ENCODE measurements at regions not wholly inside any gene's neighbourhood (a gene's known extent, or its start where the extent isn't known, plus 50 kb on each side); places are given as distances from the start of the nearest gene placed in this dataset.

DNA sequence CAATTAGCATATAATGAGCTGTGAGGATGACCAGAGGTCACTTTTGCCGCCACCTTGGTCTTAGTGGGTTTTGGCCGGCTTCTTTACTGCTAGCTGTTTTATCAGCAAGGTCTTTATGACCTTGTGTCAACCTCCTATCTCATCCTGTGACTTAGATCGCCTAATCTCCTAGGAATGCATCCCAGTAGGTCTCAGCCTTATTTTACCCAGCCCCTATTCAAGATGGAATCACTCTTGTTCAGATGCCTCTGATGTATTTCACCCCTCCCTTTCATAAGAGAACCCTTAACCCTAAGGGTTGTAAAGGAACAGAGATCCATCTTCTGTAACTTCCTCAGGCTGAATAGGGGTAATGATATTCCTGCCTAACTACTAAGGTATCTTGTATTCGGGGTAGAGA is 58.9 kb upstream of the PALMD start:
- DNase-seq, result no peak

DNA sequence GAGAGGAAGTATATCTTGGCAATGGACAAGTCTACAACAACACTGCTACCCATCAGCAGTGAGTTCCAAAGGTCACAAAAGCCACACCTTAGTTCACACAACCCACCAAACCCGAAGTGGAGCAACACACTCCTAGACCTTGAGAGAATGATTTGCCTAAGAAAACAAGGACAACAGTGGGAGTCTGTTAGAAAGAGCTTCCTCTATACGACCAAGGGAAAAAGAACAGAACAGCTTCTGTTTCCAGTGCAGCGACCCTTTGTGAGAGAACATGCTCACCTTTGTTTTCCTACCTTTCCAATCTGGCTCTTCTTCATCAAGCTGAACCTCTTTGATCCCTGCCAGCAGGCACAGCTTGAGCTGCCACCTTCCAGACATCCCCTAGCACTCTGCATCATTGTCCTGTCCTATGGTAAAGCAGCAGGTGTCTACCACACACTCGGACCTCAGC is 56.7 kb upstream of the PALMD start:
- DNase-seq, result no peak

DNA sequence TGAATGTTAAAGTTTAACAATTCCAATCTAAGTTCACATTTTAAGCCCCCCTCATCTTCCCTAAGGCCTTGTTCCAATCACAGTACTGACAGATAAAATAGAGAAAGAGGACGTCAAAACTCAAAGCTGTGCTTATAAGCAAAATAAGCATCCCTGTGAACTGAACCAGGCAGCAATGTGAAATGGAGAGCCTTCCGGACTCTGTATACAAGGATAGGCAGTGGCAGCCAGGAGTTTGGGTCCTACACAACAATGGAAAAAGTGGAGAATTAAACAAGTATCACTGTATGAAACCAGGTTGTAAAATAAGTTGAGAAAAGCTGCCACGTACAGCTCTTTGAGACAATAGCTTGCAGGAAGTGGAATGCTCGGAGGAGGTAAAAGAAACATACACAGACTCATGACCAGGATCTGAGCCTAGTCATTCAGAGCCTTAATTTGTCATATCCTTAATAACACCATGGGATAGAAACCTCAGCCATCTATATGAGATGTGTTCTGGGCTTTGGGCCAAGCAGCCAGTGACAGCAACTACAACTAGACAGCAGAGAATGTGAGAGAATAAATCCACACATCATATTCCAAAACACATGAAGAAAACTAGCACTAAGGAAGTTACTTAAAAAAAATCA is 55.2 kb upstream of the PALMD start:
- no peak for DNase-seq

DNA sequence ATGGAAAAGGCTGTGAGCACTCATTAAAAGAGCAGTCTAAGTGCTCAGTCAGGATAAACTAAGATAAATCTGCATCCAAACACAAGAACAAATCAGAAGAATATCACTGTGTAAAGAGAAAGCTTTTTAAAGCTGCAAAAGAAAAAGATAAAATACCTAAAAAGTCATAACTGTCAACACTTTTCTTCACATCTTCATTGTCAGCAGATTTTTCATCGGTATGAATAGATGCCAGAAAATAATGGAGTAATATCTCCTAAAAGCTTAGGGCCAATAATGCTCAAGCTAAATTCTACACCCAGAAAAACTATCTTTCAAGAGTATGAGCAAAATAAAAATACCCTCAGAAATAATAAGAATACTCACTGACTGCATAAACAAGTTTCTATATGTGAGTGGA is 54.0 kb upstream of the PALMD start:
- no peak for DNase-seq

DNA sequence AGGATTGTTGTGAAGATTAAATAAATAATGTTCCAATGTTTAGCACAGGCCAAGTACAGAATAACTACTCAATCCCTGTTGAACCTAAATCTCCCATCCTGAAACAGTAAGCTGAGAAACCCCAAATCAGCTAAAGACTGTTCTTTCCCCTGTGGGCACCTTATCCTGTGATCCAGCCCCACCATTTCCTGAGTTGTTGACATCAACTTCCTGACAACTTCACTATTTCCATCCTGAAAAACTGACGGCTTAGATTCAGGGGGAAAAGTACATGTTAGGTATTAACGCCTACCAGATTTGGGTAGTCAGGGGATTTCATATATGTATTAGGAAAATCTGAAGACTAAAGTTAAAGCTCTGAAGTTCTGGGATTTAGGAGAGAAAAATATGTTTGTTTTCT is 51.7 kb upstream of the PALMD start:
- no peak for DNase-seq

DNA sequence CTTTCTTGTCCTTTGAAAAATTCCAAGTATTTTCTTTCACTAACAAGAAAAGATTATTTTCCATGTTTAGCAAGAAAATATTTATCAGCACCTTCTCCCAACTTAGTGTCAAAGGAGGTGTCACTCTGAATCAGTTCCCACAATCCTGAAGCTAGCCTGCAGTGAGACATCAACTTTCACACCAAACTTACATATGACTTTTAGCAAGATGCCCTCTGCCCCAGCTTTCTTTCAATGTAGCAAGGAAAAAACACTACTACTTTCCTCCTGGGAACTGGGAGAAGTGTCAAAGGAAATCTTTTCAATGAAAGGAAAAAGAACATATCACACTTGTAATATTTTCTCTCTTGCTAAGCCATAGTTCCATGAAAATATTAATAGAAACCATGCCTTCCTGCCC is 50.9 kb upstream of the PALMD start:
- no peak for DNase-seq

DNA sequence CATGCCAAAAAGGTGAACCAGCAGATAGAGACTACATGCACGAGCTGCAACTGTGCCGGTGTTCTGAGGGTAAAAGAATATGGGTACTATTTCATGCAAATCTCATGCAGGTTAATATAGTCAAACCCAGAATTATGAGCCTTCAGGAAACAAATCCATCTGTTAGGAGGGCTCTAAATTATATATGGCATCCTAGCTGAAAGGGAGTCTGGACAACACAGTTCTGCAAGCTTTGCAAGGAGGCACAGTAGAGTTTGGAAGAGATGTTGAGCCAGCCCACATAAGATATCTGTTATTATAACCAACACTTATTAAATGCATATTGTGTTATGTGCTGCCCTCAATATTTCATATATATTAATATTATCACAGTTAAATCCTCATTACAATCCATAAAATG is 50.5 kb upstream of the PALMD start:
- no peak for DNase-seq
